ENCODE measurements at regions not wholly inside any gene's neighbourhood (a gene's known extent, or its start where the extent isn't known, plus 50 kb on each side); places are given as distances from the start of the nearest gene placed in this dataset.
"Not testable (repeated sequence)": the region's sequence is repeated elsewhere in the genome, so short reads cannot be mapped to it uniquely, and the experiment has no call there.

- no peak for DNase-seq
These were observed 162.8 kb downstream of the FAM174A start for GRCh38 chr5:100697970-100698369.

GRCh38 chr5:100706776-100707175, 171.6 kb downstream of the FAM174A start:
- no peak for DNase-seq

DNA sequence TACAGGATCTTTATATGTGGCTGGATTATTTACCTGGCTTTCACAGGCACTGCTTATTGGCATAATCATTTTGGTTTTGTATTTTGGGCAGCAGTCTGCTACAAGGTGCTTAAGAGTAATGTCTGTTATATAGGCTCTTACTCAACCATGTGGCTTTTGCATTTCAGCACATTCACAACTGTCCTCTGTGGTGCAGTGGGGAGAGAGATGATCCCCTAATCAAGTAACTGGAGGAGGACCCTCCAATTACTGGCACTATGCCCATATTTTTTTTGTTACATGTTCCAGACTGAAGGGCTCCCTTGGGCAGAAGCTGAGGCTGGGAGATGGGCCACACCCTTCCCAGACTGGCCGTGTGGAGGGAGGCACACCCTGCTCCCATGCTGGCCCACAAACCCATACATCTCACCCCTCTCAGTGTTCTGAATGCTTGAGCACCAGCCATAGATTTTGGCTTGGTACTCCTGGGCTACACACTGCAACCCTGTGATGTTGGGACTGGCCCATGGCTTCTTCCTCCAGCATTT, 173.5 kb downstream of the FAM174A start:
- no peak for DNase-seq

DNA sequence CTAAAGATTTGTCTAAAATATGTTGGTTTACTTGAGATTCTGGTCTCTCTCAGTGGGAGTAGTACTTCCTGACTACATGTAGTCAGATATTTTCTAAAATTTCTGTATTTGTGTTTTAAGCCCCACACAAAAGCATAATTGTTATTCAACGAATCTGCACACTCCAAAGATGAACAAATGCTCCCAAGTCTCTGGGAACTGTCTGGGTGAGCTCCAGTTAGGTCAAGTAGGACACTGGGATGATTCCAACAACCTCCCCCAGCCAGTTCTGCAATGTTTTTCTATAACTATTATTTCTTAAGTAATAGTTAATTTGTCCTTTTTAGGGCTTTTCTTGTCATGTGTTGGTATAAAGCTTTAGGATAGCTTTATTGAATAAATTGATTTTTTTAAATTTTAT, 174.6 kb downstream of the FAM174A start:
- no peak for DNase-seq

DNA sequence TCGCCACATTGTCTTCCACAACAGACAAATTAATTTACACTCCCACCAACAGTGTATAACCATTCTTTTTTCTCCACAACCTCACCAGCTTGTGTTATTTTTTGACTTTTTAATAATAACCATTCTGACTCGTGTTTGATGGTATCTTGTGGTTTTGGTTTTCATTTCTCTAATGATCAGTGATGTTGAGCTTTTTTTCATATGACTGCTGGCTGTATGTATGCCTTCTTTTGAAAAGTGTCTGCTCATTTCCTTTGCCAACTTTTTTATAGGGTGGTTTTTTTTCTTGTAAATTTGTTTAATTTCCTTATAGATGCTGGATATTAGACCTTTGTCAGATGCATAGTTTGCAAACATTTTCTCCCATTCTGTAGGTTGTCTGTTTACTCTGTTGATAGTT, 179.6 kb downstream of the FAM174A start:
- DNase-seq, result not testable (repeated sequence)

- no peak for DNase-seq
These were observed 180.4 kb downstream of the ST8SIA4 start for GRCh38 chr5:100722657-100723056.

GRCh38 chr5:100723229-100723628, 179.9 kb downstream of the ST8SIA4 start:
- DNase-seq, result no peak

DNA sequence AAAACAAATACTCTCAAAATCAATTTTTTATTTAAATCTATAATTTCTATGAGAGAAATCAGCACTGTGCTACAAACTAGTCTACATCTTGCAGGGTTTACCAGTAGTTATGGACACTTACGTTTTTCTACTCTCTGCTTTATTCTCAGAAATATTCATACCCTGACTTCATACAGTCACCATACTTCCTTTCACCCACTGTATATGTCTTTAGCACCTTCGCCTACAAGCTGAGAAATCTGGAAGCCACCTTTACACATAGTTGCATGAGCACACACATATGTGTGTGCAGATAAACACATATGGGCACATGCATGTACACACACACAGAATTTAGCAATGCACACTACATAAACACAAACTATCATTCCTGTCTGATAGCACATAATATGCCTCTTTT, 177.0 kb downstream of the ST8SIA4 start:
- DNase-seq, result no peak

GRCh38 chr5:100731768-100732167, 171.3 kb downstream of the ST8SIA4 start:
- DNase-seq, result peak; percentile 25

DNA sequence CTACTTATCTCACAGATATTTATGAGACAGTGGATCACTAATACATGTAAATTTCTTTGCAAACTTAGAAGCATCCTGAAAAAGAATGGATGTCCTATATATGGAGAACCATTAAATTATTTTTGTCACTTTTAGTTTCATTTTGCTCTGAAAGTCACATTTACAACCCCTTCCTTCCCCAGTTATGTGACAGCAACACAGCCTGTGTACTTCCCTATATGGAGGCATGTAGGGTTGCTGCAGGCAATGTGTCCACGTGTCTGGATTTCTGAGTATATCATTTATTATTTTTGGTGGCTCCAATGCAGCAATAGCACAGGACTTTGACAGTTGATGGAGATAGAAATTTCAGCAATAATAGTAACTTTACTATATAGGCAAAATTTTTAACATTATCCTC, 156.4 kb downstream of the ST8SIA4 start:
- DNase-seq, result no peak

GRCh38 chr5:100749771-100750284, 153.3 kb downstream of the ST8SIA4 start:
- no peak for DNase-seq

- no peak for DNase-seq
These were observed 147.6 kb downstream of the ST8SIA4 start for GRCh38 chr5:100755435-100755834.

Data from CD4-positive, alpha-beta T cell treated with Interleukin-6 for 4 hours (primary cell).